HG03457 (cell line): ENCODE measurements at regions not wholly inside any gene's neighbourhood (a gene's known extent, or its start where the extent isn't known, plus 50 kb on each side); places are given as distances from the start of the nearest gene placed in this dataset.
"Not testable (repeated sequence)": the region's sequence is repeated elsewhere in the genome, so short reads cannot be mapped to it uniquely, and the experiment has no call there.

Experiments used
- ATAC-seq: cut with Tn5 transposase; IDR thresholded peaks from one replicate; pipeline ENCODE4 v1.9.1; 2021; ENCODE audit warnings: moderate number of reproducible peaks; ENCODE audit not compliant: unreplicated experiment

- ATAC-seq, result no peak
Observed at GRCh38 chr13:76632401-76633044, 253.7 kb downstream of the KCTD12 start.

DNA sequence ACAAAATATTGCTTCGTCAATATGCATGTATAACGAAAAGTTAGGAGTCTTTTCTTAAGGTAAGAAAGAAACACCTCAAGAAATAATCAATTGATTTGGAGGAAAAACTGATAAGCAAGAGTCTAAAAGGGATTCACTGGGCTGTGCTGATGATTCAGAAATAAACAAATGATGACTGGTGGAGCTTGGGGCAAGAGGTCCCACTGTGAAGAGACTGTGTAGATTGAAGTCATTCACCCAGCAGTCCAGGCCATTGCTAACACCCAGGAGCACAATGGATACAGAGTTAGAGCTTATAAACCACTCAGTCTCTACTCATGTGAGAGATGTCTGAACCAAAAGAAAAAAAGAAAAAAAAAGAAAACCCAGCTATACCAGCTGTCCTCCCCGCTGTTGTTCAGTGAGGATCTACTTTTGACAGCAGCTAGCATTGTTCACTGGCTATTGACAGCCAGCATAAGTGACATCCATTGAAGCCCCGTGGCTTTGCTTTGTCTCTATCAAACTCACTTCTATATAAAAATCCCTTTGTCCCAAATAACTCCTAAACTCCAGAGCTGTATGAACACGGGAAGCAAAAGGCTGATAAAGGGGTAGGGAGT is 255.5 kb downstream of the KCTD12 start:
- ATAC-seq, result no peak

DNA sequence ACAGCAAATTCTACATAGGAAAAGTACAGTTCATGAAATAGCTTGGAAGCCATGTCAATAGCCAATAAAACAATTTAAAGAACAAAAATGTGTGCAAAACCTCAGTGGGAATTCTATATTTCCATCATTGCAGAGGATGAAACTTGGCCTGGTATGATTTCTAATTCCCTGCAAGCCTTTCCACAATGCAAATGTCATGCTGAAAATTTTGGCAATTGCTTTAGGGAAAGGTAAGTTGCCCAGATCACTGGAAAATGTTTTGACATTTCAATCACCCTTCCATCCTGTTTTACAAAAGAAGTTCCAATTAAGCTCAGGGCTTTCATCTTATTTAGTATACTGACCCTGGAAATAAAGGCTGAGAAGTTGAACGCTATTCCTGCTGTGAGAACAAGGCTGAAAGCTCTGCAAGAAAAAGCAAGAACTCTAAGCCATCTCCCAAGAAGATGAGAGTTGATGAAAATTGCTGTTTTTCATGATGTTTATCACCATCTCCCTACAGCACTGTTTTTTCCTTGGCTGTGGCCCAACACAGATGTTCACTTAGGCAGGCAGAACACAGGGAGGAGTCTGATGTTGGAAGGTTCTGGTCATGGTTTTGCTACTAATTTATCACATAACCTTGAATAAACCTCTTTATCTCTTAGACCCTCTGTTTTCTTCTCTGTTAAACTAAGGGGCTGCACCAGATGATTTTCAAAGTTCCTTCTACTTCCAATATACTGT is 263.7 kb downstream of the KCTD12 start:
- no peak for ATAC-seq

DNA sequence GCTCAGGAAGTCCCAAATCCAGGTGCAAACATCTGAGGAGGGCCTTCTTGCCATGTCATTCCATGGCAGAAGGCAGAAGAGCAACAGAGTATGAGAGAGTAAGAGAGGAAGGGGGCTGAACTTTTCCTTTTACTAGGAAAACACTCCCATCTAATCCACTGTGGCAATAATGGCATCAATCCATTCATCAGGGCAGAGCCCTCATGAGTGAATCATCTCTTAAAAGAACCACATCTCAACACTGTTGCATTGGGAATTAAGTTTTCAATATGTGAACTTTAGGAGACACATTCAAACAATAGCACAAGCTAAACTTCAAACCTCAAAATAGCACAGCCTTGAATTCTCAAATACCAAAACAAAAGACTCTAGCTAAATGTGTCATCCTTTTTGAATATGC is 264.5 kb downstream of the KCTD12 start:
- ATAC-seq, result no peak

DNA sequence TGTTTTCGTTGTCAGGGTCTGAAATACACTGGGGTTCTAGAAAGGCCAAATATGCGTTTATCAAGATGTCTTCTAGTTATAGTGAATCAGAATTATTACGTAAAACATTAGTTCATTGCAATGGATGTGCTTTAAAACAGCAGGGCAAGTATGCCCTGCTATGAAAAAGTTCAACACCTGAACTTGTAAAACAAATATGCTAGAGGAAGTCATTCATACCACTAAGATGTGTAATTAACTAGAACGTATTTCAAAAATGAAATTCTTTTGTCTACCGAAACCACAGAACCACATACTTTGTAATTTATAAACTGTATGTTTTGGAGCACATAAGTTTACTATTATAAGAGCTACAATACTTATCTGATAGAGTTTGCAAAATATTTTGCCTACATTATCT is 266.2 kb downstream of the KCTD12 start:
- ATAC-seq, result no peak

DNA sequence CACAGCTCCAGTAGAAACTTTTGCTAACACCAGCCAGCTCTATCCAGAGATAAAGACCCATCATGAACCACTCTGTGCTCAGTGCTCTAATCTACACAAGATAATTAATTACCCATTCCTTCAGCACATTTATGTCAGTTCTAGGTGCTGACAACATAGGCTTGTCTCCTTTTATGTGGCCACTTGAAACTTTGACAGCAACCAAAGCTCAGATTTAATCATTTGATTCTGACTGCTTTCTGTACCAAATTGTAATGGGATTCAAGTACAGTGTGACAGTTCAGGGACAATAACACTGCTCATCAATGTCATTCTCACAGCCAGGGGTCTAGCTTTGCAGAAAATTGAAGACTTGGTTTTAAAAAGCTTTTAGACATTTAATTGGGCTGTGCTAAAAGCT is 266.6 kb downstream of the KCTD12 start:
- no peak for ATAC-seq

- no peak for ATAC-seq
Observed at GRCh38 chr13:76610819-76611415, 275.3 kb downstream of the KCTD12 start.

DNA sequence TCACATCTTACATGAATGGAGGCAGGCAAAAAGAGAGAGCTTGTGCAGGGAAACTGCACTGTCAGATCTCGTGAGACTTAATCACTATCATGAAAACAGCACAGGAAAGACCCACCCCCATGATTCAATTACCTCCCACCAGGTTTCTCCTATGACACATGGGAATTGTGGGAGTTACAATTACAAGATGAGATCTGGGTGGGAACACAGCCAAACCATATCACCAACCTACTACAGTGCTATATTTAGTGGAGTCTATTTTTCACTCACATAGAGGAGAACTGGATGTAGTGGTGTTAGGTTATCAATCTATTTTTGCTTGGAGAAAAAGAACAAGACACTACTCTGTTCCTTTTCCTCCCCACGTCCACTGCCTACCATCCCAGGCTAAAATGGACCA is 276.6 kb downstream of the KCTD12 start:
- ATAC-seq, result no peak

DNA sequence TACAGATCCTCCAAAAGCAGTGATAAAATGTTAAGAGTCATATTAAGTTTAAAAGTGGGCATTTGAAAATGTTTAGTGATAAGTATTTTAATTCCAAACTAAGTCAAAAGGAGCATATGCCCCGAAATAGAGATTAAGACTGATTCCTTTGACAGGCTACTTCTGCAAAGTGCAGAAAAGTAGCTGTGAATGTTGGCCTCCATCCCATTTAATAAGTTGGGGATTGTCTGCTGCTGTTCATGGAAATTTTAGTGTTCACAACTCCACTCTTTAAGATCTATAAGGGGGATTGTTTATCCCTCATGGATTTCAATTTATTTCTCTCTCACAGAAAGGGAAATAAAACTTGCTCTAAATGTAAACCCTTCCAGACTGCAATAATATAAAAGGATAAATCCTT is 278.3 kb downstream of the KCTD12 start:
- ATAC-seq, result no peak

- ATAC-seq, result no peak
Observed at GRCh38 chr13:76600081-76600480, 286.1 kb downstream of the KCTD12 start.

DNA sequence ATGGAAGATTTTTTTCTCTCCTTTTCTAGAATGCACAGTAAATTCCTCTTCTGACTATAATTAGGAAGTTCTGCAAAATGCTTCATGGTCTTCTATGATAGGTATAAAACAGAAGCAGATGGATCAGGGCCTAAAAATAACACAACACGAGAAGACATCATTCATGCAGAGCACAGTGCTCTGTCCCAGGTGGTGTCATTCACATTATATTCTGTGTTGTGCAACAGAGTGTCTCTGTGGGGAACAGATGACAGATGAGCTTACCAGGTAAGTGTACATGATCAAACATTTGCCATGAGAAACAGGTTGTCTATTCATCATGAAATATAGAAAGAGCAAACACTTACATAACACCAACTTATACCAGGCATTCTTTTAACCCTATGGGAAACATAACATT is 288.3 kb downstream of the KCTD12 start:
- ATAC-seq, result no peak

GRCh38 chr13:76596216-76596615 is 290.0 kb downstream of the KCTD12 start:
- no peak for ATAC-seq

GRCh38 chr13:76594435-76594834 is 291.8 kb downstream of the KCTD12 start:
- ATAC-seq, result no peak

DNA sequence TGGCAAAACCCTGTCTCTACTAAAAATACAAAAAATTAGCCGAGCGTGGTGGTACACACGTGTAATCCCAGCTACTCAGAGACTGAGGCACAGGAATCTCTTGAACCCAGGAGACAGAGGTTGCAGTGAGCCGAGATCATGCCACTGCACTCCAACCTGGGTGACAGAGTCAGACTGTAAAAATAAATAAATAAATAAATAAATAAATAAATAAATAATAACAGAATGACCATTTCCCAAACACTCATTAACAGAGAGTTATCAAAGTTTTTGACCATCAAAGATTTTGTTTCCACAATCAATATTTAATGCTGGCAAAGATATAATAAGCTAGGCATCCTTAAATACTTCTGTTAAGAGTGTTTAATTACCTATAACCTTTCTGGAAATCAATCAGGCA is 299.4 kb downstream of the KCTD12 start:
- ATAC-seq, result no peak

GRCh38 chr13:76579701-76580100 is 306.5 kb downstream of the KCTD12 start:
- ATAC-seq, result no peak

DNA sequence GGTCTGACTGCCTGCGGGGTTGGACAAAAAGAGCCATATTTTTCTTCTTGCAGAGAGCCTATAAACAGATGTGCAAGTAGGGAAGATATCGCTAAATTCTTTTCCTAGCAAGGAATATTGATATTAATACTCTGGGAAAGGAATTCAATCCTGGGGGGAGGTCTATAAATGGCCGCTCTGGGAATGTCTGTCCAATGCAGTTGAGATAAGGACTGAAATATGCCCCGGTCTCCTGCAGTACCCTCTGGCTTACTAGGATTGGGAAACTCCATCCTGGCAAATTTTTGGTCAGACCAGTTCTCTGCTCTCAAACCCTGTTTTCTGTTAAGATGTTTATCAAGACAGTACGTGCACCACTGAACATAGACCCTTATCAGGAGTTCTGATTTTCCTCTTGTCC is 310.6 kb downstream of the KCTD12 start:
- ATAC-seq, result not testable (repeated sequence)

DNA sequence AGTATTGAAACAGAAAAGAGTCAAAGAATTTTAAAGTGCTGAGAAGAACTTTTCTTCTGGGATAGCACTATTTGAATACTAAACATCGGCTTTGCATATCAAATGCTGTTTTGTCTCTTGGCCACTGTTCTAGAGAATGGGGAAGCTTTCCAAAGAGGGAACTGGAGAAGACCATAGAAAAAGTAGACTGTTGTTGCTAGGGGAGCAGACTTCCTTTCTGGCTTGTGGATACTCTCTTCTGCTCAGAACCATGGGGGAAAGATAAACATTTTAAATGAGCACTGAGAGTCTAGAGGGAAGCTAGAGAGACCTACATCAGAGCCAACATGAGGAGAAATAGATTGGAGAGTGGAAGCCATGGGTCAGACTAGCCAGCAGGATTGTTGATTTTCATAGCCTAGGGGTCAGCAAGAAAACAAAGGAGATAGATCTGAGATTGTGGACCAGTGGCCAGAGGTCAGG is 315.7 kb downstream of the KCTD12 start:
- no peak for ATAC-seq

DNA sequence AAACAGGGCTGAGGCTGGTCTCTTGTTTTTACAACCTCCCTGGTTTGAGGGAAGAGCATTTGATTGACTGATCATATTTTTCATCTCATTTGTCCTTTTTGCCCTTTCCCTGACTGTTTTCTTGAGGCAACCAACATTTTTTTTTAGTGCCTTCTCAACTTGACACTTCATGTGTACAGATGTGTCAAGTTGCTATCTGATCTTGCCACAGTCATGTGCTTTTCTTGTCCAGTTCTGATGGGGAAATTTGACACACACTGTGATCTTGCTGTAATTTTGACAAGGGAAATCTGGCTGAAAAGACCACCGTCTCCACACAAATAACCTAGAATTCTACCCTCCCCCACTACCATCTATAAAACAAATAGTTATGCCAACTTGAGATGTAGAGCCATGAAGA is 329.6 kb downstream of the KCTD12 start:
- ATAC-seq, result no peak

DNA sequence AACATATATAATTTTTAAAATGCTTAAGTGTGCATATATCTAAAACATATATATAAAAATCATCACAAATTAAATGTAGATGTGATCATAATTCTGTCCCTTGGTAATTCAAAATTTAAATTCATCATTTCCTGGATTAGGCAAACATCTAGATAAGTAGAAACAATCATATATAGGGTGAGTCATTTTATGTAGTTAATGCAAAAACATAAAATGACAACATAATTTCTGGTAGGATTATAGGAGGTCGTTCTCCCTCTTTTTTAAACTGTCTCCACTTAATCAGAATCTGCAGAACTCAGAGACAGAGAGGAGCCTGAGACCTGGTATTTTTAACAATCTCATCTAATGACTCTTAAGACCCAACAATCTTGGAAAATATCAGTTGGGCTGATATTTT is 333.4 kb downstream of the KCTD12 start:
- no peak for ATAC-seq

DNA sequence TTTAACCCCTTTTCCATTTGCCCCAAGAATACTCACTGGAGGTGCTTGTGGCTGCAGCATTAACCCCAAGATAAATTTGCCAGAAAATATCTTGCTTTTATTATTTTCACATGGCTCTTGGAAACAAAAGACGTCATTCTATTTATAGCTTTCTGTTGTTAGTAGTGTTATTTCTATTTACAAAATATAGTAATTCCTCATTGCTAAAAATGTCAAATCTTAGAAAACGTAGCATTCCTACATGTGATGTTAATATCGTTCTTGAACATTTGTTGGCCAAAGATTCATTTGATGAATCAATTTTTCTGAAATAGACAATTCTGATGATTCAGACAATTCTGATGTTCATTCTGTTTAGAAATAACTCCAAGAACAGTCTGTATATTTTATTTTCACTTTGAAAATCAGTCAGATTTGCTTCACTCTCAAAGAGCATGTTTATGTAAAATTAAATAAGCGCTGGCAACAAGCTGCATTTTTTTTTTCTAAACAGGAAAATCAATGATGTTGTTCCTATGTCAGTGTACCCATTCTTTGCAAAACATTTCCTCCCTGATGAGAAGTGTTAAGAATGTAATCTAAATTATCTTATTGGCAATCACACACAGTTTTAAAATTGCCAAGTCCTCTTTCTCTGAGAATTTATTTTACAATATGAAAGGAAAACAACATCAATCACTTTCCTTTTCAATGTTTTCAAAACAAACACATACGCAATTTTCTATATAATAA is 334.0 kb downstream of the KCTD12 start:
- no peak for ATAC-seq

DNA sequence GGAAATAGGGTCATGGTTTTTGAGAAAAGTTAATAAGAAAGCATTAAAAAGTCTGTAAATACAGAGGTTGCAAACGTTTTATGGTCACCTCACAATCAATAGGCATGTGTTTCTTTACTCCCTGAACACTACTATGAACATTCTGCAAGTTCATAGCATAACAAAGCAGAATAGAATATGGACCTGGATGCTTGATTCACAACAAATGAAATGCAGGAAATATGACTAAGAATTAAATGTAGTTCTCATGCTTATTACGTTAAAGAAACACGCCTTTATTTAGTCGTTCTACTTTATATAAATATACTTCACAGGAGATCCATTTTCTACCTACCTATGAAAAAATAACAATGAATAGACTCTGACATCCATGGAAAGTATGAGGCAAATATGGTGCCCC is 344.0 kb downstream of the KCTD12 start:
- no peak for ATAC-seq
